Small intestine (tissue), 7 donors: ENCODE measurements at regions not wholly inside any gene's neighbourhood (a gene's known extent, or its start where the extent isn't known, plus 50 kb on each side); places are given as distances from the start of the nearest gene placed in this dataset.

Source experiments
- DNase-seq, 2 donors: peaks; one replicate each; pipeline versions ENCODE4 v3.0.0 to v3.0.0-alpha.2; 2013
- FAIRE-seq: peaks from 2 replicates; lab custom pipeline; 2012; peaks lifted over from hg19 to GRCh38; lab: Jason Lieb, UNC
- H3K27ac ChIP-seq, 3 donors: one replicate each; pipeline ENCODE4 v1.5.1; 2013; ENCODE audit warnings: low read length in 2 of 3, mild to moderate bottlenecking in 2 of 3, control low read depth in 1 of 3, inconsistent platforms in 1 of 3, low read depth in 1 of 3, moderate library complexity in 1 of 3
- H3K27me3 ChIP-seq, 3 donors: one replicate each; pipeline ENCODE4 v1.6.1; 2013; ENCODE audit warnings: low read length in 3 of 3, inconsistent platforms in 1 of 3; ENCODE audit not compliant: control insufficient read depth in 3 of 3, insufficient read depth in 3 of 3
- H3K36me3 ChIP-seq, 3 donors: one replicate each; pipeline ENCODE4 v1.6.1; 2013; ENCODE audit warnings: low read length in 3 of 3, inconsistent platforms in 1 of 3, low read depth in 1 of 3, mild to moderate bottlenecking in 1 of 3, moderate library complexity in 1 of 3; ENCODE audit not compliant: control insufficient read depth in 3 of 3, insufficient read depth in 2 of 3
- H3K4me1 ChIP-seq, 3 donors: one replicate each; pipeline ENCODE4 v1.6.1; 2013; ENCODE audit warnings: low read length in 2 of 3, inconsistent platforms in 1 of 3, low read depth in 1 of 3, mild to moderate bottlenecking in 1 of 3, moderate library complexity in 1 of 3; ENCODE audit not compliant: control insufficient read depth in 3 of 3, insufficient read depth in 2 of 3
- H3K4me3 ChIP-seq, 3 donors: one replicate each; pipeline ENCODE4 v1.5.1; 2013; ENCODE audit warnings: low read length in 3 of 3, control low read depth in 1 of 3, inconsistent platforms in 1 of 3, low read depth in 1 of 3, mild to moderate bottlenecking in 1 of 3, moderate library complexity in 1 of 3
- H3K9me3 ChIP-seq, 2 donors: one replicate each; pipeline ENCODE4 v1.6.1; 2013; ENCODE audit warnings: low read depth in 1 of 2, low read length in 1 of 2; ENCODE audit not compliant: control insufficient read depth in 2 of 2, insufficient read depth in 1 of 2
- WGBS, 3 donors: extraction: QIAGEN DNeasy Blood & Tissue Kit; methylation state at CpG; one replicate each; pipeline ENCODE4 v1.1.7; 2013; 5-methylcytosine and 5-hydroxymethylcytosine counted together
- donor health status: healthy with polysubstance abuse.
- donor health status: control.
- donor health status: control.
- donor health status: Bipolar disorder and iron deficiency.
- donor health status: healthy.

- Histone ChIP-seq H3K27me3 (no peaks in the 10 kb centered on the region), H3K4me1 (no peaks in the 10 kb centered on the region), H3K36me3 (no peaks in the 10 kb centered on the region), H3K27ac (no peak overlapping the region), H3K4me3 (no peak overlapping the region), H3K9me3 (no peaks in the 10 kb centered on the region)
- no peak for DNase-seq
- no peak for FAIRE-seq
- WGBS, 3 donors, result 39 to 69% (median 47%) methylated on average over 5 of the region's 5 CpGs
These were observed 105.8 kb downstream of the GEMIN8 start for GRCh38 chrX:13923845-13924244.

- Histone ChIP-seq H3K9me3 (no peaks in the 10 kb centered on the region), H3K27ac (no peak overlapping the region), H3K4me1 (no peaks in the 10 kb centered on the region), H3K27me3 (no peaks in the 10 kb centered on the region), H3K4me3 (no peak overlapping the region), H3K36me3 (no peaks in the 10 kb centered on the region)
- WGBS, 3 donors, result 71 to 90% (median 87%) methylated on average over 2 of the region's 2 CpGs
- no peak for FAIRE-seq
- no peak for DNase-seq
These were observed 106.4 kb upstream of the GPM6B start for GRCh38 chrX:13923289-13923688.

- Histone ChIP-seq H3K27ac (no peak overlapping the region), H3K9me3 (no peaks in the 10 kb centered on the region), H3K27me3 (no peaks in the 10 kb centered on the region), H3K36me3 (no peaks in the 10 kb centered on the region), H3K4me1 (no peaks in the 10 kb centered on the region), H3K4me3 (no peak overlapping the region)
- no peak for FAIRE-seq
- DNase-seq, result no peak
- 30 to 68% (median 37%) methylated on average over 2 of the region's 2 CpGs for WGBS, 3 donors
These were observed 100.6 kb upstream of the GPM6B start for GRCh38 chrX:13917507-13917906.

GRCh38 chrX:13911586-13911985 is 94.7 kb upstream of the GPM6B start:
- Histone ChIP-seq H3K27ac (no peak overlapping the region), H3K27me3 (no peaks in the 10 kb centered on the region), H3K9me3 (no peaks in the 10 kb centered on the region), H3K4me3 (no peak overlapping the region), H3K36me3 (no peaks in the 10 kb centered on the region), H3K4me1 (no peaks in the 10 kb centered on the region)
- no peak for DNase-seq
- FAIRE-seq, result no peak
- 65 to 83% (median 82%) methylated on average over 1 of the region's 1 CpG for WGBS, 3 donors

GRCh38 chrX:13906093-13906492 is 89.2 kb upstream of the GPM6B start:
- WGBS, 3 donors, result 21 to 38% (median 26%) methylated on average over 1 of the region's 1 CpG
- H3K4me3 ChIP-seq, result no peak overlapping the region
- H3K27ac ChIP-seq, result no peak overlapping the region
- DNase-seq, result no peak
- H3K36me3 ChIP-seq, result no peaks in the 10 kb centered on the region
- FAIRE-seq, result no peak
- H3K27me3 ChIP-seq, result no peaks in the 10 kb centered on the region
- no peaks in the 10 kb centered on the region for H3K9me3 ChIP-seq
- no peaks in the 10 kb centered on the region for H3K4me1 ChIP-seq

GRCh38 chrX:13903405-13903804 is 86.5 kb upstream of the GPM6B start:
- DNase-seq (no peak), FAIRE-seq (no peak)
- WGBS, 3 donors, result 82 to 84% (median 83%) methylated on average over 8 of the region's 8 CpGs
- H3K36me3 ChIP-seq, result no peaks in the 10 kb centered on the region
- no peak overlapping the region for H3K27ac ChIP-seq
- no peaks in the 10 kb centered on the region for H3K4me1 ChIP-seq
- H3K4me3 ChIP-seq, result no peak overlapping the region
- H3K9me3 ChIP-seq, result no peaks in the 10 kb centered on the region
- H3K27me3 ChIP-seq, result no peaks in the 10 kb centered on the region

GRCh38 chrX:13902406-13902805 is 85.5 kb upstream of the GPM6B start:
- H3K9me3 ChIP-seq, result no peaks in the 10 kb centered on the region
- no peaks in the 10 kb centered on the region for H3K36me3 ChIP-seq
- H3K4me1 ChIP-seq, result no peaks in the 10 kb centered on the region
- H3K27ac ChIP-seq, result no peak overlapping the region
- 81 to 90% (median 85%) methylated on average over 3 of the region's 3 CpGs for WGBS, 3 donors
- no peaks in the 10 kb centered on the region for H3K27me3 ChIP-seq
- H3K4me3 ChIP-seq, result no peak overlapping the region
- FAIRE-seq (no peak), DNase-seq (no peak)

- Histone ChIP-seq H3K4me1 (no peaks in the 10 kb centered on the region), H3K36me3 (no peaks in the 10 kb centered on the region), H3K27me3 (no peaks in the 10 kb centered on the region), H3K9me3 (no peaks in the 10 kb centered on the region), H3K27ac (no peak overlapping the region), H3K4me3 (no peak overlapping the region)
- WGBS, 3 donors, result 47 to 69% (median 67%) methylated on average over 2 of the region's 2 CpGs
- DNase-seq (no peak), FAIRE-seq (no peak)
These were observed 84.5 kb upstream of the GPM6B start for GRCh38 chrX:13901354-13901753.

- Histone ChIP-seq H3K27ac (no peak overlapping the region), H3K9me3 (no peaks in the 10 kb centered on the region), H3K4me3 (no peak overlapping the region), H3K36me3 (no peaks in the 10 kb centered on the region), H3K4me1 (no peaks in the 10 kb centered on the region), H3K27me3 (no peaks in the 10 kb centered on the region)
- no peak for FAIRE-seq
- DNase-seq, result no peak
- WGBS, 3 donors, result 91 to 92% (median 91%) methylated on average over 10 of the region's 10 CpGs
These were observed 83.5 kb upstream of the GPM6B start for GRCh38 chrX:13900351-13900750.
